ENCODE measurements at regions not wholly inside any gene's neighbourhood (a gene's known extent, or its start where the extent isn't known, plus 50 kb on each side); places are given as distances from the start of the nearest gene placed in this dataset.

- ATAC-seq (ENCODE audit: insufficient read depth, low FRiP score) (no peak), DNase-seq (peak in 2 of 3 donors; percentile 87 to 88)
- Histone ChIP-seq H3K4me3 (no peak overlapping the region), H3K9me3 (ENCODE audit: control insufficient read depth in 4 of 4, insufficient read depth in 3 of 4, low read length in 3 of 4) (no peaks in the 10 kb centered on the region), H3K4me1 (ENCODE audit: control insufficient read depth in 5 of 5, insufficient read depth in 5 of 5, low read length in 5 of 5) (peaks cover 0 to 47% (median 0%) of the 10 kb centered on the region in 5 donors), H3K9ac (ENCODE audit: insufficient read depth in 1 of 2, low read length in 2 of 2) (no peak overlapping the region), H3K27ac (ENCODE audit: low read depth in 1 of 2, low read length in 1 of 2) (no peak overlapping the region), H3K36me3 (ENCODE audit: control insufficient read depth in 4 of 4, insufficient read depth in 4 of 4, low read length in 4 of 4) (no peaks in the 10 kb centered on the region), H3K27me3 (ENCODE audit: control insufficient read depth in 3 of 3, insufficient read depth in 3 of 3, low read length in 2 of 3) (no peaks in the 10 kb centered on the region)
- WGBS, 2 donors = 57 to 64% methylated on average over 5 of the region's 5 CpGs
- TF ChIP-seq CTCF (IDR thresholded peaks at IDR 0.05; ENCODE audit: control extremely low read depth, extremely low read depth) = no peak
These were observed 347.8 kb downstream of the EFNA5 start for GRCh38 chr5:107322936-107323335.

DNA sequence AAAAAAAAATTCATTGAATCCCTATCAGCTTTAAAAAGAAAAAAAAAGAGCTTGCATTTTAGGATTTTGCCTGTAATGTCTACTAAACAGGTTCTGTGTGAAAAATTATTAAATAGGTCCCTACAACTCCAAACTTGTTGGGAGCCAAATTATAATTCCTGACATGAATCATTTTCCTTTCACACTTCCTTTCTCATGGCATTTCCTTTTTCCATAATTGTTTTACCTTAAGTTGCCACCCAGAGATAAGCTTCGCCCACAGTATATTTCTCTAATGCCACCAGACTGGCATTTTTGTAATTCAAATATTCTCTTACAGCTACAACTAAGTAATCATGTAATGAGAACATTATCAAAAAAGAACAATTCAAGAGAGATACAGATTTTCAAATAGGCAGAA, 348.8 kb downstream of the EFNA5 start:
- Histone ChIP-seq H3K4me3 (no peak overlapping the region), H3K9me3 (ENCODE audit: control insufficient read depth in 4 of 4, insufficient read depth in 3 of 4, low read length in 3 of 4) (no peaks in the 10 kb centered on the region), H3K27ac (ENCODE audit: low read depth in 1 of 2, low read length in 1 of 2) (no peak overlapping the region), H3K4me1 (ENCODE audit: control insufficient read depth in 5 of 5, insufficient read depth in 5 of 5, low read length in 5 of 5) (peaks cover 0 to 47% (median 0%) of the 10 kb centered on the region in 5 donors), H3K27me3 (ENCODE audit: control insufficient read depth in 3 of 3, insufficient read depth in 3 of 3, low read length in 2 of 3) (no peaks in the 10 kb centered on the region), H3K9ac (ENCODE audit: insufficient read depth in 1 of 2, low read length in 2 of 2) (no peak overlapping the region), H3K36me3 (ENCODE audit: control insufficient read depth in 4 of 4, insufficient read depth in 4 of 4, low read length in 4 of 4) (no peaks in the 10 kb centered on the region)
- WGBS, 2 donors = 81 to 82% methylated on average over 1 of the region's 1 CpG
- no peak for TF ChIP-seq CTCF (IDR thresholded peaks at IDR 0.05; ENCODE audit: control extremely low read depth, extremely low read depth)
- ATAC-seq (ENCODE audit: insufficient read depth, low FRiP score) = no peak
- DNase-seq = no peak

GRCh38 chr5:107320846-107321245, 349.9 kb downstream of the EFNA5 start:
- Histone ChIP-seq H3K9me3 (ENCODE audit: control insufficient read depth in 4 of 4, insufficient read depth in 3 of 4, low read length in 3 of 4) (no peaks in the 10 kb centered on the region), H3K4me1 (ENCODE audit: control insufficient read depth in 5 of 5, insufficient read depth in 5 of 5, low read length in 5 of 5) (peaks cover 0 to 53% (median 0%) of the 10 kb centered on the region in 5 donors), H3K4me3 (no peak overlapping the region), H3K36me3 (ENCODE audit: control insufficient read depth in 4 of 4, insufficient read depth in 4 of 4, low read length in 4 of 4) (no peaks in the 10 kb centered on the region), H3K27ac (ENCODE audit: low read depth in 1 of 2, low read length in 1 of 2) (no peak overlapping the region), H3K9ac (ENCODE audit: insufficient read depth in 1 of 2, low read length in 2 of 2) (no peak overlapping the region), H3K27me3 (ENCODE audit: control insufficient read depth in 3 of 3, insufficient read depth in 3 of 3, low read length in 2 of 3) (no peaks in the 10 kb centered on the region)
- ATAC-seq (ENCODE audit: insufficient read depth, low FRiP score) (no peak), DNase-seq (peak in 2 of 3 donors; percentile 64 to 72)
- TF ChIP-seq CTCF (IDR thresholded peaks at IDR 0.05; ENCODE audit: control extremely low read depth, extremely low read depth) = no peak
- WGBS, 2 donors = 77 to 92% methylated on average over 2 of the region's 2 CpGs

DNA sequence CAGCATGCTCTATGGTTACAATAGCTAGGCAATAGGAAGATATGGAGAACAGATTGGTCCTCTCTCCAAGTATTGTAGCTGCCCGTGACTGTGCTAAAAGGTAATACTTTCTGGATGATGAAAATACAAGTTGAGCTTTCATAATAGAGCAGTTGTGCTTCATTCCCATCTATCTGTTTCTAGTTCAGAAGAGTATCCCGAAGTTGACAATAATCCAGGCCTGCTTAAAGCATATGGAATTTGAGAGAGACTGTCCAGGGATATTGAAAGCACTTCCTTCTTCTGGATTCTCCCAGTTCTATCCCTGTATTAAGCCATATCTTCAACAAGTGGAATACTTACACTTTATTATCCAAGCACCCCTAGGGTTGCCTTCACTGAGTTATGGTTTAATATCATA, 350.4 kb downstream of the EFNA5 start:
- Histone ChIP-seq H3K4me3 (no peak overlapping the region), H3K36me3 (ENCODE audit: control insufficient read depth in 4 of 4, insufficient read depth in 4 of 4, low read length in 4 of 4) (no peaks in the 10 kb centered on the region), H3K9ac (ENCODE audit: insufficient read depth in 1 of 2, low read length in 2 of 2) (no peak overlapping the region), H3K4me1 (ENCODE audit: control insufficient read depth in 5 of 5, insufficient read depth in 5 of 5, low read length in 5 of 5) (peaks cover 0 to 53% (median 0%) of the 10 kb centered on the region in 5 donors), H3K27me3 (ENCODE audit: control insufficient read depth in 3 of 3, insufficient read depth in 3 of 3, low read length in 2 of 3) (no peaks in the 10 kb centered on the region), H3K27ac (ENCODE audit: low read depth in 1 of 2, low read length in 1 of 2) (no peak overlapping the region), H3K9me3 (ENCODE audit: control insufficient read depth in 4 of 4, insufficient read depth in 3 of 4, low read length in 3 of 4) (no peaks in the 10 kb centered on the region)
- ATAC-seq (ENCODE audit: insufficient read depth, low FRiP score) (no peak), DNase-seq (peak in 1 of 3 donors; percentile 54)
- TF ChIP-seq CTCF (IDR thresholded peaks at IDR 0.05; ENCODE audit: control extremely low read depth, extremely low read depth) = no peak
- 86 to 87% methylated on average over 2 of the region's 2 CpGs for WGBS, 2 donors
